GM18505 (cell line): ENCODE measurements at regions not wholly inside any gene's neighbourhood (a gene's known extent, or its start where the extent isn't known, plus 50 kb on each side); places are given as distances from the start of the nearest gene placed in this dataset.

Experiments used
- ATAC-seq: cut with Tn5 transposase; IDR thresholded peaks from one replicate; pipeline ENCODE4 v1.9.1; 2021; ENCODE audit not compliant: unreplicated experiment
- POLR2A ChIP-seq: IDR thresholded peaks from 4 replicates; pipeline ENCODE4 v1.6.1; 2011; ENCODE audit warnings: borderline replicate concordance; ENCODE audit not compliant: insufficient read depth, insufficient read length; ENCODE audit errors: extremely low read depth

DNA sequence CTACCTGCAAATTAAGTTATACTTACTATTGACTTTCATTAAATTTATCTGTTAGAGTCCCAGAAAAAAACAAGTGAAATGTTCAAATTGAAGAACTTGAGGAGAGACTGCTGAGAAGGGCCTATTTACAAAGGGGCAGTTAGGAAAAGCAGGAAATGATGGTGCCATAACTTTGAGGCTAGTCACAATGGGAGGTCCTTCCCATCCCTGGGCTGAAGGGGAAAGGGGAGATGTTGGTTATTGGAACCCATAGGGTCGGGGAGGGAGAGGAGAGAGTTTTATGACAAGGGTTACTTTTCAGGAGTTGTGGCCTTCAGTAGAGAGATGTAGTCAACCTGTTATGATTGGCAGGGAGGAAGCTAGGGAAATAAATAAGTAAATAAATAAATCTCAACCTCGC lies 169.1 kb downstream of the DMRT2 start:
- ATAC-seq = no peak
- TF ChIP-seq POLR2A = no peak

DNA sequence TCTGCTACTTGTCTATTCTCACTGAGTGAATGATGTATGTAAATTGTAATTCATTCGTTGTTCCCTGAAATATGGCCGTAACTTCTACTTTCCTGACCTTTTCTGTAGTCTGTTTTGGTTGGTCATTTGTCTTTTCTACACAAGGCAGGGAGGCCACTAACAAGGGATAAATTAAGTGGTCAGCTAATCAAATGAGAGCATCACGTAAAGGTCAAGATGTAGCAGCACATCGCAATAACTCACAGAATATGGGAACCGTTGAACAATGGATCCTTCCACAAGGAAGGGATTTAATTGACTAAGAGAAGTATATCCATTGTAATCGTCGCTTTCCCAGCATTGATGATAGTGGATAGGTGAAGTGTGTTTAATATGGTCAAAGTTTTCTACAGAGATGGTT lies 171.1 kb downstream of the DMRT2 start:
- ATAC-seq = no peak
- no peak for TF ChIP-seq POLR2A

DNA sequence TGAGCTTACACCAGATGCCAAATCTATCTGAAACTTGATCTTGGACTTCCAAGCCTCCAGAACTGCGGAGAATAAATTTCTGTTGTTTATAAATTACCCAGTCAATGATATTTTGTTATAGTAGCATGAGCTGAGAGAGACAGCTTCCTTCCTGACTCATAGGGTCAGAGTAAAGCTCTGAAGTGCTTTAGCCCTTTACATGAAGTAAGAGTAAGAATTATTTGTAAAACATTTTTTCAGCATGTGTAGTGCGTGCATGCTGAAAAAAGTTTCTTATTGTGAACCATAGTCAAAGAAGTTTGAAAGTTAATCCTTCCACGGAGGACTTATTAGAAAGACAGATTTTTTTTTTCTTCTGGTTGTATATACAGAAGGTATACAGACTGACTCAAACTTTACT lies 172.4 kb downstream of the DMRT2 start:
- ATAC-seq = no peak
- TF ChIP-seq POLR2A = no peak

DNA sequence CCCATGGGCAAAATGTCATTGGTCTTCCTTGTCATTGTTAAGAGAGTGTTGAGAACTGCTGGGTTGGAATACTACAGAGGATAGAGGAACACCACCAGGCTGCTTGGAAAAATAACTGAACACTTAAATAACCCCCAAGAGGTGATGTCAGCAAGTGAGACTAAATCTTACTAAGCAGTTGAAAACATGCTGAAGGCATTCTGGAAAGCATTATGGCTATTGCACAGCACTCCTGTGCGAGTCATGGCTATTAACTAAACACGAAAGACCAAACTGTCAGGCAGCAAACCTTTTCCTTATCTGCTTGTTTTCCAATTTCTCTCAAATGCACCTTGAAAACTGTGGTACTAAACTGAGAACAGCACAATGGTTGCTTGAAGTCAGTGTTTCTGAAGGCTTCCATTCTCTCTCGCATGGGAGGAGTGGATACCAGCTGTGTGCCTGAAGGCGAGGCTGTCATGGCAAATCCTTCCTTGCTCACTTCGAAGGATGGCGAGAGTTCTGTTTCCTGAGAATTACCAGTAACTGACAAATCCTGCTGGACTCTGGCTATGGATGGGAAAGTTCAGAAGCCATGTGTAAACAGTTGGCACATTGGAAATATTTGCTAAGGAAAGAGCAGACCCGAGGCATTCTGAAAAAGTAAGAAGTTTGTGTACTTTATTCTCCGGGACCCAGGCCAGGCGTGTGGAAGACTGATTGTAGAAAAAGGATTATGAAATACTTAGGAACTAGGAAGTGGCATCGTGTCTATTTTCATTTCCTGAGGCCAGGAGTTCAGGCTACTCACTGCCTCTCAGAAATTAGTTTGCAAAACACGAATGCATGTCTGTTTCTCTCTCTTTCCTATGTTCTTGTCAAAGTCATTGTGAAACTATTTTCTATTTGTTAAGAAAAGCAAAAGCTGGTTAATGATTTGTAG lies 182.1 kb downstream of the DMRT2 start:
- ATAC-seq = no peak
- no peak for TF ChIP-seq POLR2A

DNA sequence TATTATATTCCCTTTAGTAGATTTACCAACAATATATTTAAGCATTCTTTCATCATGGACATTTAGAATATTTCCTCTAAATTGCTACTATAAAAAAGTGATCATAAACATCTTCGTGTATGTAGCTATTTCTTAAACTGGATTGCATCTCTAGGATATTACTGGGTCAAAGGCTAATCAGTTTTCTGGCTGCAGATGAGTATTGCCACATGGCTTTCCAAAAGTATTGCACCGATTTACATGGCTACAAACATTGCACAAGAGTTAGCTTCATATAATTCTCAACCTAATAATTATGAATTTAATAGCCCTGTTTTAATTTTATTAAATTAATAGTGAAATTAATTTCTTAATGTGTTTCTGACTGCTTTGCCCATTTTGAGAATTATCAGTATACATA lies 183.4 kb downstream of the DMRT2 start:
- ATAC-seq = no peak
- no peak for TF ChIP-seq POLR2A

DNA sequence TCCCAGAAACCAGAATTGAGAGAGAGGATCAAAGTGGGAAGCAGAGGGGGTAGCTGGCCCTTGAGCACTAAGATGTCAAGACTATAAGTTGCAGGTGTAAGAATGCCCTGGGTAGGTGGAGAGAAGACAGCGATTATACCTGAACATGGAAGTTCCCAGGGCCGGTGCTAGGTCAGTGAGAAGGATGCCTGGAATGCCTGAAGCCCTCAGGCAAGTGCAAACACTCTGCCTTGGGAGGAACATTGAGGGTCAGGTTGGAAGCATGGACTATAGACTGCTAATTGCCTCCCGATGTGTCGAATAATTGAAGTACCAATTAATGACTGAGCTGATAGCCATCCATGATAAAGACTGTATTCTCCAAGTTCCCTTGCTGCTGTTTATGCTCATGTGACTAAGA lies 185.5 kb downstream of the DMRT2 start:
- ATAC-seq = no peak
- no peak for TF ChIP-seq POLR2A

- no peak for TF ChIP-seq POLR2A
- no peak for ATAC-seq
These were observed 185.9 kb downstream of the DMRT2 start for GRCh38 chr9:1236061-1236460.

DNA sequence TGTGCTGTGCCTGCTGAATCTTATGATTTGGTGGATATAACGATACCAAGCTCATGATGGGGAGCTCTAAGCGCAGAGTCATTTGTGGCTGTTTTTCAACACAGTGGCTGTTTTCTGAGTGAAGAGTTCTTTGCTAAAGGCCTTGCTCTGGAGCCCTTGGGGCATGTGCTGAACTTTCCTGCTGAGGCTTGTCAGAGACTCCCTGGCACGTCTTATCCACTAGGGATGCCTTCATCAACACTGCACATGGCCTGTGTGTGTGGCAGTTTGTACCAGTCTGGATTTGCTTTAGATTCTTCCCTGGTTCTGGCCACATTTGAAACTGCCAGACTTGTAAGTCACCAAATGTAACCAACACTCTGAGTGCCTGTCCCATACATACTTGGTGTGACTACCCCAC lies 188.2 kb downstream of the DMRT2 start:
- TF ChIP-seq POLR2A = no peak
- ATAC-seq = no peak

DNA sequence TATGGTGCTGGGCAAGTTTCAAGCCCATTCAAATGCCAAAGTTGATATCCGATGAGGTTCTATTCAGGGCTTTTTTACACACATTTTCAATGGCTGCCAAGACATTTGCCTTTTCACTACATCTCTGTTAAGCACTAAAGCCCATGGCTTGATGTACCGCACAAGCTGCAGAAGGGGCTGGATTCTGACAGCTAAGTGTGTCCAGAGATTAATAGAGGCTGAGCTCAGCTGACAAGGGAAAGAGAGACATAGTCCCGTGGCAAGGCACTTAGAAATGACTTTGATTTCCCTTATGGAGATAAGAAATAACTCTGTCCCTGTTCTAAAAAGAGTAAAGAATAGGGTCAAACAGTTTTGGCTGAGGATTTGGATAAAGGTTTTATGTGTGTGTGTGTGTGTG lies 198.6 kb downstream of the DMRT2 start:
- ATAC-seq = no peak
- TF ChIP-seq POLR2A = no peak

GRCh38 chr9:1253064-1253979 lies 203.2 kb downstream of the DMRT2 start:
- ATAC-seq = no peak
- TF ChIP-seq POLR2A = no peak

- ATAC-seq = no peak
- no peak for TF ChIP-seq POLR2A
These were observed 203.9 kb downstream of the DMRT2 start for GRCh38 chr9:1254071-1254470.

- ATAC-seq = no peak
- no peak for TF ChIP-seq POLR2A
These were observed 206.0 kb downstream of the DMRT2 start for GRCh38 chr9:1256178-1256577.

- no peak for TF ChIP-seq POLR2A
- no peak for ATAC-seq
These were observed 211.1 kb downstream of the DMRT2 start for GRCh38 chr9:1261266-1261665.
